Fibroblast of villous mesenchyme (primary cell): ENCODE measurements at regions not wholly inside any gene's neighbourhood (a gene's known extent, or its start where the extent isn't known, plus 50 kb on each side); places are given as distances from the start of the nearest gene placed in this dataset.
"Not testable (repeated sequence)": the region's sequence is repeated elsewhere in the genome, so short reads cannot be mapped to it uniquely, and the experiment has no call there.

Experiments used
- DNase-seq: peaks from one replicate; pipeline ENCODE4 v3.0.0-alpha.2; 2010; ENCODE audit warnings: low read depth
- H3K4me3 ChIP-seq: 2 replicates; pipeline ENCODE4 v1.5.1; 2011; ENCODE audit warnings: low read depth, mild to moderate bottlenecking, low read length
- CTCF ChIP-seq: IDR thresholded peaks from 2 replicates; pipeline ENCODE4 v1.5.1; 2012; ENCODE audit warnings: low read depth, mild to moderate bottlenecking, low read length; ENCODE audit not compliant: insufficient read depth

DNA sequence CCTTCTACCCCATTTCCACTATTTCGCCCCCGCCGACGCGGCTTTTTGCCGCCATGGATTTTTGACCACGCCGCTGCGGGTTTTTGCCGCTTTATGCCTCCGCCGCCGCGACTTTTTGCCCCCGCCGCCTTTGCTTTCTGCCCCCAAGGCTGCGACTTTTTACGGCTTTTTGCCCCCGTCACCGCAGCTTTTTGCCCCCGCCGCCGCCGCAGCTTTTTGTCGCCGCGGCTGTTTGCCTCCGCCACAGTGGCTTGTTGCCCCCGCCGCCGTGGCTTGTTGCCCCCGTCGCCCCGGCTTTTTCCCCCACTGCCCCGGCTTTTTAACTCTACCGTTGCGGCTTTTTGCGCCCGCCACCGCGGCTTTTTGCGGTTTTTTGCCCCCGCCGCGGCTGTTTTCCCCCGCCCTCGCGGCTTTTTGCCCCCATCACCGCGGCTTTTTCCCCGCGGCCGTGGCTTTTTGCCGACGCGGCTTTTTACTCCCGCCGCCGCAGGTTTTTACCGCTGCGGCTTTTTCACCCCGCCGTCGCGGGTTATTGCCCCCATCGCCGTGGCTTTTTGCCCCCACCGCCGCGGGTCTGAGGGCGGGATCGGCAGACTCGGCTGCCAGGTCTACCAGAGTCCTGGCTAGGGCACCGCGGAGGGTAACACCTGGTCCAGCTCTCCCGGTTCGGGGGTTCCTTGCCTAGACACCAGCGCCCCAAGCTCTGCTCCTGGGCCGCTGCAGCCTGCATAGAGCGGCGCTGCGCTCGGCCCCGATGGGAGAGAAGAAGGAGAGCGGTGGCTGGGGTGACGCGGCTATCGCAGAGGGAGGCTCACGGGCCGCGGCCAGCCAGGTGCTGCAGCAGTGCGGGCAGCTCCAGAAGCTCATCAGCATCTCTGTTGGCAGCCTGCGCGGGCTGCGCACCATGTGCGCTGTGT, 562.7 kb upstream of the WSB1 start:
- no peak for TF ChIP-seq CTCF
- no peak overlapping the region for H3K4me3 ChIP-seq
- DNase-seq, result no peak

- not testable (repeated sequence) for DNase-seq, H3K4me3 ChIP-seq
Measured at GRCh38 chr17:26731926-26732325, 562.0 kb upstream of the WSB1 start.

- H3K4me3 ChIP-seq, DNase-seq: not testable (repeated sequence)
Measured at GRCh38 chr17:26734775-26735174, 559.1 kb upstream of the WSB1 start.

GRCh38 chr17:26735977-26736376, 557.9 kb upstream of the WSB1 start:
- not testable (repeated sequence) for H3K4me3 ChIP-seq, DNase-seq

DNA sequence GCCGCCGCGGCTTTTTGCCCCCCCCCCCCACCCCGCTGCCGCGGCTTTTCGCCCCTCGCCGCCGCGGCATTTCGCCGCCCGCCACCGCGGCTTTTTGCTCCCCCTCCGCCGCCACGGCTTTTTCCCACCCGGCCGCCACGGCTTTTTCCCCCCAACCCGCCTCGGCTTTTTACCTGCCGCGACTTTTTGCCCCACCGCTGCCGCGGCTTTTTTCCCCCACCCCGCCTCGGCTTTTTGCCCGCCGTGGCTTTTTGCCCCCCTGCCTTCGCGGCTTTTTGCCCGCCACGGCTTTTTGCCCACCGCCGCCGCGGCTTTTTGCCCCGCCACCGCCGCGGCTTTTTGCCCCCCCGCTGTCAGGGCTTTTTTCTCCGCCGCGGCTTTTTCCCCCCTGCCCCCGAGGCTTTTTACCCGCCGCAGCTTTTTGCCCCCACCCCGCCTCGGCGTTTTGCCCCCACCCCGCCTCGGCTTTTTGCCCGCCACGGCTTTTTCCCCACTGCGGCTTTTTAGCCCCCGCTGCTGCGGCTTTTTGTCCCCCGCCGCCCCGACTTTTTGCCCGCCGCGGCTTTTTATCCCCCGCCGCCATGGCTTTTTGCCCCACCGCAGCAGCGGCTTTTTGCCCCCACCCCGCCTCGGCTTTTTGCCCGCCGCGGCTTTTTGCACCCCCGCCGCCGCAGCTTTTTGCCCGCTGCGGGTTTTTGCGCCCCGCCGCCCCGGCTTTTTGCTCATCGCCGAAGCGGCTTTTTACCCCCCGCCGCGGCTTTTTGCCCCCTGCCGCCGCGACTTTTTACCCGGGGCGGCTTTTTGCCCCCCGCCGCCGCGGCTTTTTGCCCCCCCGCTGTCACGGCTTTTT, 527.8 kb upstream of the WSB1 start:
- TF ChIP-seq CTCF, result no peak
- no peak for DNase-seq
- H3K4me3 ChIP-seq, result no peak overlapping the region

- DNase-seq, result no peak
- TF ChIP-seq CTCF, result no peak
- H3K4me3 ChIP-seq, result no peak overlapping the region
Measured at GRCh38 chr17:26766743-26767142, 527.2 kb upstream of the WSB1 start.

GRCh38 chr17:26773189-26774188, 520.4 kb upstream of the WSB1 start:
- no peak overlapping the region for H3K4me3 ChIP-seq
- TF ChIP-seq CTCF, result no peak
- no peak for DNase-seq
